ENCODE measurements at regions not wholly inside any gene's neighbourhood (a gene's known extent, or its start where the extent isn't known, plus 50 kb on each side); places are given as distances from the start of the nearest gene placed in this dataset.

GRCh38 chr13:68050761-68051160, 820.6 kb upstream of the PCDH9 start:
- TF ChIP-seq CTCF (IDR thresholded peaks at IDR 0.05): no peak
- TF ChIP-seq EZH2phosphoT487 (IDR thresholded peaks at IDR 0.05): no peak

Data from neural progenitor cell (in vitro differentiated cells).